Ascending aorta (tissue), 2 donors: ENCODE measurements at regions not wholly inside any gene's neighbourhood (a gene's known extent, or its start where the extent isn't known, plus 50 kb on each side); places are given as distances from the start of the nearest gene placed in this dataset.

Source experiments
- DNase-seq, 2 donors: peaks; one replicate each; pipeline ENCODE4 v3.0.0-alpha.2; 2019; ENCODE audit warnings: low spot score in 2 of 2
- H3K27ac ChIP-seq, 2 donors: fragments of 200-600 bp; sonication (generic); one replicate each; pipeline ENCODE4 v1.5.1; 2016 to 2017; ENCODE audit warnings: mild to moderate bottlenecking in 1 of 2
- H3K27me3 ChIP-seq: fragments of 200-600 bp; sonication (generic); one replicate; pipeline ENCODE4 v1.5.1; 2017
- H3K36me3 ChIP-seq, 2 donors: fragments of 200-600 bp; sonication (generic); one replicate each; pipeline ENCODE4 v1.5.1; 2016
- H3K4me1 ChIP-seq, 2 donors: fragments of 200-600 bp; sonication (generic); one replicate each; pipeline ENCODE4 v1.5.1; 2016 to 2017; ENCODE audit warnings: mild to moderate bottlenecking in 1 of 2
- H3K4me3 ChIP-seq, 2 donors: fragments of 200-600 bp; sonication (generic); one replicate each; pipeline ENCODE4 v1.5.1; 2016 to 2017; ENCODE audit warnings: mild to moderate bottlenecking in 1 of 2
- H3K9me3 ChIP-seq, 2 donors: fragments of 200-600 bp; sonication (generic); one replicate each; pipeline ENCODE4 v1.5.1; 2016
- CTCF ChIP-seq, 3 experiments: fragments of 200-600 bp in 2 of 3; fragments of 450-650 bp in 1 of 3; sonication (generic) in 2 of 3; IDR thresholded peaks; one replicate each; pipeline ENCODE4 v1.5.1; 2016 to 2019; ENCODE audit warnings: antibody characterized with exemption in 3 of 3, mild to moderate bottlenecking in 1 of 3, moderate library complexity in 1 of 3
- intact Hi-C: fragments of 100-400 bp; cut with DNase I; formaldehyde crosslinking; loops from one replicate; pipeline ENCODE4 v1.15.1; 2023

- no peaks in the 10 kb centered on the region for H3K4me1 ChIP-seq
- no peaks in the 10 kb centered on the region for H3K27me3 ChIP-seq
- no peaks in the 10 kb centered on the region for H3K36me3 ChIP-seq
- TF ChIP-seq CTCF (IDR thresholded peaks at IDR 0.05), result no peak
- DNase-seq, result no peak
- H3K27ac ChIP-seq, result no peak overlapping the region
- H3K4me3 ChIP-seq, result no peak overlapping the region
- intact Hi-C loops, result no loop called here
- H3K9me3 ChIP-seq, result no peaks in the 10 kb centered on the region
Observed at GRCh38 chr1:172874950-172875349, 175.8 kb downstream of the TNFSF18 start.

GRCh38 chr1:172875892-172876291 is 174.8 kb downstream of the TNFSF18 start:
- H3K4me1 ChIP-seq, result no peaks in the 10 kb centered on the region
- no peak overlapping the region for H3K4me3 ChIP-seq
- intact Hi-C loops, result no loop called here
- no peak for DNase-seq
- TF ChIP-seq CTCF (IDR thresholded peaks at IDR 0.05), result no peak
- no peaks in the 10 kb centered on the region for H3K27me3 ChIP-seq
- no peak overlapping the region for H3K27ac ChIP-seq
- no peaks in the 10 kb centered on the region for H3K9me3 ChIP-seq
- H3K36me3 ChIP-seq, result no peaks in the 10 kb centered on the region

- DNase-seq, result no peak
- Histone ChIP-seq H3K27ac (no peak overlapping the region), H3K27me3 (no peaks in the 10 kb centered on the region), H3K4me1 (no peaks in the 10 kb centered on the region), H3K4me3 (no peak overlapping the region), H3K9me3 (no peaks in the 10 kb centered on the region), H3K36me3 (no peaks in the 10 kb centered on the region)
- TF ChIP-seq CTCF (IDR thresholded peaks at IDR 0.05), result no peak
- intact Hi-C loops, result no loop called here
Observed at GRCh38 chr1:172882385-172882784, 168.4 kb downstream of the TNFSF18 start.

- intact Hi-C loops, result no loop called here
- H3K36me3 ChIP-seq, result no peaks in the 10 kb centered on the region
- H3K4me3 ChIP-seq, result no peak overlapping the region
- no peak for DNase-seq
- H3K9me3 ChIP-seq, result no peaks in the 10 kb centered on the region
- no peak for TF ChIP-seq CTCF (IDR thresholded peaks at IDR 0.05)
- H3K4me1 ChIP-seq, result no peaks in the 10 kb centered on the region
- H3K27me3 ChIP-seq, result no peaks in the 10 kb centered on the region
- no peak overlapping the region for H3K27ac ChIP-seq
Observed at GRCh38 chr1:172882791-172883386, 167.9 kb downstream of the TNFSF18 start.

- H3K9me3 ChIP-seq, result no peaks in the 10 kb centered on the region
- H3K27me3 ChIP-seq, result no peaks in the 10 kb centered on the region
- no peaks in the 10 kb centered on the region for H3K4me1 ChIP-seq
- intact Hi-C loops, result no loop called here
- no peak overlapping the region for H3K27ac ChIP-seq
- H3K36me3 ChIP-seq, result no peaks in the 10 kb centered on the region
- H3K4me3 ChIP-seq, result no peak overlapping the region
- TF ChIP-seq CTCF (IDR thresholded peaks at IDR 0.05), result no peak
- DNase-seq, result no peak
Observed at GRCh38 chr1:172883387-172883791, 167.4 kb downstream of the TNFSF18 start.

- Histone ChIP-seq H3K36me3 (no peaks in the 10 kb centered on the region), H3K4me1 (no peaks in the 10 kb centered on the region), H3K27me3 (no peaks in the 10 kb centered on the region), H3K9me3 (no peaks in the 10 kb centered on the region), H3K27ac (no peak overlapping the region), H3K4me3 (no peak overlapping the region)
- TF ChIP-seq CTCF (IDR thresholded peaks at IDR 0.05), result no peak
- no peak for DNase-seq
- intact Hi-C loops, result no loop called here
Observed at GRCh38 chr1:172883844-172884243, 166.9 kb downstream of the TNFSF18 start.
